HG03342 (cell line): ENCODE measurements at regions not wholly inside any gene's neighbourhood (a gene's known extent, or its start where the extent isn't known, plus 50 kb on each side); places are given as distances from the start of the nearest gene placed in this dataset.

Experiments used
- ATAC-seq: cut with Tn5 transposase; IDR thresholded peaks from one replicate; pipeline ENCODE4 v1.9.1; 2021; ENCODE audit warnings: mild to moderate bottlenecking, moderate library complexity; ENCODE audit not compliant: unreplicated experiment

GRCh38 chr11:31865606-31866300 is 54.6 kb upstream of the PAX6 start:
- no peak for ATAC-seq

GRCh38 chr11:31863170-31863832 is 52.2 kb upstream of the PAX6 start:
- ATAC-seq: no peak

GRCh38 chr11:31861011-31861410 is 49.9 kb upstream of the PAX6 start:
- no peak for ATAC-seq
